OCI-LY3 (cell line): ENCODE measurements at regions not wholly inside any gene's neighbourhood (a gene's known extent, or its start where the extent isn't known, plus 50 kb on each side); places are given as distances from the start of the nearest gene placed in this dataset.

Experiments used
- H2AFZ ChIP-seq: fragments of 200-600, 300-600 bp; shearing (Covaris generic); 2 replicates; pipeline ENCODE4 v1.6.0; 2014; ENCODE audit warnings: antibody characterized with exemption, low read depth, low read length
- H3K27ac ChIP-seq: fragments of 200-600, 300-600 bp; sonication (generic); 2 replicates; pipeline ENCODE4 v1.5.1; 2014; ENCODE audit warnings: mild to moderate bottlenecking, low read length, moderate library complexity, mixed read lengths
- H3K27me3 ChIP-seq: fragments of 200-600, 300-600 bp; sonication (generic); 2 replicates; pipeline ENCODE4 v1.6.1; 2014; ENCODE audit warnings: low read depth, low read length, mixed read lengths
- H3K36me3 ChIP-seq: fragments of 200-600, 300-600 bp; sonication (generic); replicated peaks from 2 replicates; pipeline ENCODE3; 2014; ENCODE audit warnings: low read depth, low read length, mixed read lengths
- H3K4me1 ChIP-seq: fragments of 300-600, 200-600 bp; sonication (generic); 2 replicates; pipeline ENCODE4 v1.6.1; 2014; ENCODE audit warnings: low read length, mixed read lengths
- H3K4me2 ChIP-seq: fragments of 200-600, 300-600 bp; sonication (generic); 2 replicates; pipeline ENCODE4 v1.6.1; 2014; ENCODE audit warnings: low read length, mixed read lengths
- H3K4me3 ChIP-seq: fragments of 300-600, 200-600 bp; sonication (generic); 2 replicates; pipeline ENCODE4 v1.5.1; 2014; ENCODE audit warnings: antibody characterized with exemption, mild to moderate bottlenecking, low read length, moderate library complexity
- H3K79me2 ChIP-seq: fragments of 300-600, 200-600 bp; shearing (Covaris generic); 2 replicates; pipeline ENCODE4 v1.6.1; 2014; ENCODE audit warnings: mild to moderate bottlenecking, low read length, mixed read lengths
- H3K9ac ChIP-seq: fragments of 300-600, 200-600 bp; shearing (Covaris generic); 2 replicates; pipeline ENCODE4 v1.6.0; 2014; ENCODE audit warnings: mild to moderate bottlenecking, low read length, moderate library complexity
- H3K9me3 ChIP-seq: fragments of 200-600, 300-600 bp; shearing (Covaris generic); 2 replicates; pipeline ENCODE4 v1.6.1; 2014; ENCODE audit warnings: low read length, mixed read lengths; ENCODE audit not compliant: insufficient read depth
- H4K20me1 ChIP-seq: fragments of 200-600, 300-600 bp; sonication (generic); 2 replicates; pipeline ENCODE4 v1.6.1; 2016; ENCODE audit warnings: low read length, mixed read lengths; ENCODE audit not compliant: insufficient read depth
- CTCF ChIP-seq: fragments of 200-600, 300-600 bp; sonication (generic); IDR thresholded peaks from 2 replicates; pipeline ENCODE4 v1.5.1; 2014; ENCODE audit warnings: antibody characterized with exemption, low read length, low read depth
- EZH2phosphoT487 ChIP-seq: fragments of 200-600 bp; shearing (Covaris generic); IDR thresholded peaks from 2 replicates; pipeline ENCODE4 v1.6.1; 2018; ENCODE audit warnings: antibody characterized with exemption, mixed run types, low read depth

DNA sequence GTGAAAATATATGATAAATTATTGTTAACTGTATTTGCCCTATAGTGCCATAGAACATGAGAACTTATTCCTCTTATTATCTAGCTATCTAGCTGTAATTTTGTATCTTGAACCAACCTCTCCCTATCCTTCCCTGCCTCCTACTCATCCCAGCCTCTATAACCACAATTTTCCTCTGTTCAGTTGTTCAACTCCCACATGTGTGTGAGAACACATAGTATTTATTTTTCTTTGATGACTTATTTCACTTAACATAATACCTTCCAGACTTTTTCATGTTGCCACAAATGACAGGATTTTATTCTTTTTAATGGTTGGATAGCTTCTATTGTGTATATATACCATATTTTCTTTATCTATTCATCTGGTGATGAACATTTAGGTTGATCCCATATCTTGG, 85.4 kb upstream of the SUCLG2 start:
- Histone ChIP-seq H3K9ac (no peak overlapping the region), H3K4me2 (no peak overlapping the region), H3K79me2 (no peaks in the 10 kb centered on the region), H3K27me3 (no peaks in the 10 kb centered on the region), H3K36me3 (no peaks in the 10 kb centered on the region), H3K4me3 (no peak overlapping the region), H3K9me3 (no peaks in the 10 kb centered on the region), H4K20me1 (no peaks in the 10 kb centered on the region), H3K27ac (no peak overlapping the region), H3K4me1 (no peaks in the 10 kb centered on the region), H2AFZ (no peak overlapping the region)
- TF ChIP-seq CTCF = no peak
- no peak for TF ChIP-seq EZH2phosphoT487

DNA sequence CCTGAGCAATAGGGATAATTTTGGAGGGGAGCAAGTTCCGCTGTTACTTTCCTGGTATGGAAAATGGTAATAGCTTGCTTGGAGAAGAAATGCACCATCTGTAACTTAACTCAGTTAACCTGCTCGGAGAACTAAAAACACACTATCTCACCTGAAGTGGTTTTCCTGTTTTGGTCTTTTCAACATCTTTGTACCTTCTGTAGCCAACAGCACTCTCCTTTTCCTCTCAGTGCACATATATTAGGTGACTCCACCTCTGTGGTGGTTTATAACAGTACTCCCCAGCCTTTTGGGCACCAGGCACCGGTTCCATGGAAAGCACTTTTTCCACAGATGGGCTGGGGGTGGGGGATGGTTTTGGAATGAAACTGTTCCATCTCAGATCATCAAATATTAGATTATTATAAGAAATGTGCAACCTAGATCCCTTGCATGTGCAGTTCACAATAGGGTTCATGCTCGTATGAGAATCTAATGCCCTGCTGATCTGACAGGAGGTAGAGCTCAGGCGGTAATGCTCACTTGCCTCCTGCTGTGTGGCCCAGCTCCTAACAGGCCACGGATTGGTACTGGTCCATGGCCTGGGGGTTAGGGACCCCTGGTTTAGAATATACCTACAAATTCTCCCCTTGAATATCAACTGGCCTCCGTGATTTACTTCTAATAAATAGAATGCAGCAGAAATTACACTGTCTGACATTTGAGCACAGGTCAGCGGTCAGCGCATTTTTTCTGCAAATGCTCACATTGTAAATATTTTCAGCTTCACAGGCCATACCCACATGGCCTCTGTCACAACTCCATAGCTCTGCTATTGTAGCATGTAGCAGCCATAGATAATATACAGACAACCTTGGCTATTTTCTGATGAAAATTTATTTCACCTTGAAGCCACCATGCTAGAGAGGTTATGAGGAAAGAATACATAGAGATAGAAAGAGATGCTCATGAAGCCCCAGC, 83.8 kb upstream of the SUCLG2 start:
- H3K27me3 ChIP-seq = no peaks in the 10 kb centered on the region
- no peaks in the 10 kb centered on the region for H3K4me1 ChIP-seq
- no peaks in the 10 kb centered on the region for H3K36me3 ChIP-seq
- H3K79me2 ChIP-seq = no peaks in the 10 kb centered on the region
- no peak overlapping the region for H3K9ac ChIP-seq
- H4K20me1 ChIP-seq = no peaks in the 10 kb centered on the region
- H3K9me3 ChIP-seq = no peaks in the 10 kb centered on the region
- H3K4me3 ChIP-seq = no peak overlapping the region
- TF ChIP-seq EZH2phosphoT487 = no peak
- no peak for TF ChIP-seq CTCF
- H3K27ac ChIP-seq = no peak overlapping the region
- H2AFZ ChIP-seq = no peak overlapping the region
- H3K4me2 ChIP-seq = no peak overlapping the region

DNA sequence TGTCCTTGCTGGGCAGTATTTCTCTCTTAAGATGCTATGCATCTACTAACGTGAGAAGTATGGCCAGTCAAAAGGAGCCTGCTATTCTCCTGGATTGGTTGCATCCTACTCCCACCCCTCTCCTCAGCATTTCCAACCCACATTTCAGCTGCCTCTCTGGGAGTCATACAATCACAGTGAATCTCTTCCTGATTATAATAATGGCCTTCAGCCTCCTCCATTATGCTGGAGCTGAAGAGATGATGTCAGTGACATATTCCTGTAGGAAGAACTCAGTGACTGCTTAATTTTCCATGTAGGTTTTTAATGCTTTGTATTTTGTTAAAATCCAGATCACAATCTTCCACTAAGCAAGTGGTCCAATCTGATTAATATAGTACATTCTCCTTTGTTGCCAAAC, 82.7 kb upstream of the SUCLG2 start:
- H4K20me1 ChIP-seq = no peaks in the 10 kb centered on the region
- no peaks in the 10 kb centered on the region for H3K4me1 ChIP-seq
- H3K36me3 ChIP-seq = no peaks in the 10 kb centered on the region
- H3K79me2 ChIP-seq = no peaks in the 10 kb centered on the region
- no peak overlapping the region for H3K9ac ChIP-seq
- H3K9me3 ChIP-seq = no peaks in the 10 kb centered on the region
- H3K27me3 ChIP-seq = no peaks in the 10 kb centered on the region
- no peak overlapping the region for H3K4me3 ChIP-seq
- H3K27ac ChIP-seq = no peak overlapping the region
- no peak overlapping the region for H2AFZ ChIP-seq
- no peak overlapping the region for H3K4me2 ChIP-seq
- TF ChIP-seq EZH2phosphoT487 = no peak
- no peak for TF ChIP-seq CTCF

GRCh38 chr3:67733269-67733950, 79.0 kb upstream of the SUCLG2 start:
- Histone ChIP-seq H2AFZ (no peak overlapping the region), H3K4me2 (no peak overlapping the region), H3K27ac (no peak overlapping the region), H3K27me3 (no peaks in the 10 kb centered on the region), H3K9ac (no peak overlapping the region), H3K79me2 (no peaks in the 10 kb centered on the region), H3K4me1 (peaks cover 5% of the 10 kb centered on the region), H3K4me3 (no peak overlapping the region), H4K20me1 (no peaks in the 10 kb centered on the region), H3K36me3 (no peaks in the 10 kb centered on the region), H3K9me3 (no peaks in the 10 kb centered on the region)
- no peak for TF ChIP-seq CTCF
- no peak for TF ChIP-seq EZH2phosphoT487
